GM12891 (cell line): ENCODE measurements at regions not wholly inside any gene's neighbourhood (a gene's known extent, or its start where the extent isn't known, plus 50 kb on each side); places are given as distances from the start of the nearest gene placed in this dataset.
"Not testable (repeated sequence)": the region's sequence is repeated elsewhere in the genome, so short reads cannot be mapped to it uniquely, and the experiment has no call there.

Experiments used
- PAX5 ChIP-seq: IDR thresholded peaks from 2 replicates; pipeline ENCODE4 v1.6.1; 2011; ENCODE audit warnings: low read length, moderate library complexity, mild to moderate bottlenecking; ENCODE audit not compliant: insufficient read depth, severe bottlenecking
- POLR2A ChIP-seq: IDR thresholded peaks from 2 replicates; pipeline ENCODE4 v1.6.1; 2011; ENCODE audit warnings: low read depth, low read length, control low read depth
- POLR2AphosphoS5 ChIP-seq: IDR thresholded peaks from 2 replicates; pipeline ENCODE4 v1.6.1; 2011; ENCODE audit warnings: low read depth, low read length, control low read depth

GRCh38 chr6:128575254-128575653, 54.9 kb upstream of the PTPRK start:
- TF ChIP-seq POLR2AphosphoS5, POLR2A, PAX5: not testable (repeated sequence)
